MCF 10A (cell line): ENCODE measurements at regions not wholly inside any gene's neighbourhood (a gene's known extent, or its start where the extent isn't known, plus 50 kb on each side); places are given as distances from the start of the nearest gene placed in this dataset.

Experiments
- BruUV-seq: library from RNA; stranded (reverse); fragments of 400-500 nt; replicated peaks from 2 replicates; lab custom pipeline; 2021; lab: Mats Ljungman, UMichigan
- CTCF ChIA-PET: fragments of 300-600 bp; sonication (Branson Sonifier 250); formaldehyde crosslinking; extraction: SDS; loops from one replicate; lab custom pipeline; 2021; ENCODE audit warnings: antibody characterized with exemption, inconsistent platforms; lab: Yijun Ruan, JAX
- POLR2A ChIA-PET: fragments of 300-600, 350-650 bp; sonication (Branson Sonifier 250); formaldehyde crosslinking; extraction: SDS; loops from one replicate; lab custom pipeline; 2020; ENCODE audit warnings: antibody characterized with exemption, inconsistent platforms; lab: Yijun Ruan, JAX
- DNase-seq: peaks from one replicate; pipeline ENCODE4 v3.0.0-alpha.2; 2018; ENCODE audit not compliant: unreplicated experiment
- H3K27ac Mint-ChIP-seq: one replicate; pipeline ENCODE4 v1.8.0; 2022; ENCODE audit warnings: mild to moderate bottlenecking, low read depth, mixed read lengths; ENCODE audit not compliant: unreplicated experiment
- H3K27me3 Mint-ChIP-seq: one replicate; pipeline ENCODE4 v1.8.0; 2022; ENCODE audit warnings: mixed read lengths; ENCODE audit not compliant: insufficient read depth, unreplicated experiment
- H3K36me3 Mint-ChIP-seq: one replicate; pipeline ENCODE4 v1.8.0; 2022; ENCODE audit warnings: mild to moderate bottlenecking, moderate library complexity, mixed read lengths; ENCODE audit not compliant: insufficient read depth, unreplicated experiment
- H3K4me1 Mint-ChIP-seq: one replicate; pipeline ENCODE4 v1.8.0; 2022; ENCODE audit warnings: mixed read lengths; ENCODE audit not compliant: insufficient read depth, unreplicated experiment
- H3K4me3 Mint-ChIP-seq: one replicate; pipeline ENCODE4 v1.8.0; 2022; ENCODE audit warnings: mild to moderate bottlenecking, moderate library complexity, mixed read lengths; ENCODE audit not compliant: unreplicated experiment
- H3K9me3 Mint-ChIP-seq: one replicate; pipeline ENCODE4 v1.8.0; 2022; ENCODE audit warnings: mixed read lengths; ENCODE audit not compliant: unreplicated experiment
- CTCF ChIP-seq: fragments of 200-600 bp; IDR thresholded peaks from one replicate; pipeline ENCODE4 v1.8.0; 2022; ENCODE audit warnings: antibody characterized with exemption, mild to moderate bottlenecking; ENCODE audit not compliant: unreplicated experiment
- intact Hi-C: fragments of 100-400 bp; cut with micrococcal nuclease; formaldehyde crosslinking; loops from 2 replicates; pipeline ENCODE4 v1.14.1; 2022

GRCh38 chr3:1960506-1960905, 138.2 kb upstream of the CNTN4 start:
- Mint-ChIP-seq H3K27ac (no peak overlapping the region), H3K4me1 (peaks cover 12% of the 10 kb centered on the region), H3K27me3 (no peaks in the 10 kb centered on the region), H3K9me3 (peaks cover 8% of the 10 kb centered on the region), H3K36me3 (no peaks in the 10 kb centered on the region), H3K4me3 (no peak overlapping the region)
- no TSS peak for BruUV-seq
- TF ChIP-seq CTCF = no peak
- intact Hi-C loops = loop anchor here (5.0 kb wide), 1 partner anchor 48 kb away; no protein-coding TSS in a partner anchor
- no peak for DNase-seq
- CTCF ChIA-PET = interaction anchor here (0.6 to 0.7 kb wide), 3 partner anchors 9 to 685 kb away, joined by 3 to 5 read pairs (median 3); no protein-coding TSS in a partner anchor
- POLR2A ChIA-PET = interaction anchor here (0.7 kb wide), 1 partner anchor 556 kb away, joined by 3 read pairs; no protein-coding TSS in a partner anchor

GRCh38 chr3:1962396-1963088, 136.1 kb upstream of the CNTN4 start:
- POLR2A ChIA-PET = no interaction called here

GRCh38 chr3:1963896-1964295, 134.8 kb upstream of the CNTN4 start:
- no peak overlapping the region for H3K4me3 Mint-ChIP-seq
- no peak for DNase-seq
- H3K9me3 Mint-ChIP-seq = peaks cover 3% of the 10 kb centered on the region
- BruUV-seq = no TSS peak
- no peak overlapping the region for H3K27ac Mint-ChIP-seq
- no peak for TF ChIP-seq CTCF
- POLR2A ChIA-PET = interaction anchor here (0.5 to 1.1 kb wide), 3 partner anchors 14 to 625 kb away, joined by 3 to 4 read pairs (median 3); no protein-coding TSS in a partner anchor
- H3K27me3 Mint-ChIP-seq = no peaks in the 10 kb centered on the region
- no peaks in the 10 kb centered on the region for H3K36me3 Mint-ChIP-seq
- intact Hi-C loops = loop anchor here (5.0 kb wide), 1 partner anchor 52 kb away; no protein-coding TSS in a partner anchor
- CTCF ChIA-PET = no interaction called here
- H3K4me1 Mint-ChIP-seq = peaks cover 12% of the 10 kb centered on the region

More at GRCh38 chr3:1962396-1963088, 136.1 kb upstream of the CNTN4 start:
- Mint-ChIP-seq H3K4me1 (peaks cover 12% of the 10 kb centered on the region), H3K36me3 (no peaks in the 10 kb centered on the region), H3K27ac (no peak overlapping the region), H3K9me3 (peaks cover 8% of the 10 kb centered on the region), H3K27me3 (no peaks in the 10 kb centered on the region), H3K4me3 (no peak overlapping the region)
- BruUV-seq = no TSS peak
- intact Hi-C loops = loop anchor here (5.0 kb wide), 1 partner anchor 50 kb away; no protein-coding TSS in a partner anchor
- CTCF ChIA-PET = interaction anchor here (0.6 to 1.2 kb wide), 3 partner anchors 85 to 686 kb away, joined by 3 to 4 read pairs (median 3); no protein-coding TSS in a partner anchor
- no peak for DNase-seq
- no peak for TF ChIP-seq CTCF

GRCh38 chr3:1967525-1967924, 131.1 kb upstream of the CNTN4 start:
- no peak overlapping the region for H3K4me3 Mint-ChIP-seq
- H3K9me3 Mint-ChIP-seq = no peaks in the 10 kb centered on the region
- H3K27me3 Mint-ChIP-seq = no peaks in the 10 kb centered on the region
- H3K27ac Mint-ChIP-seq = no peak overlapping the region
- TF ChIP-seq CTCF = no peak
- CTCF ChIA-PET = no interaction called here
- H3K4me1 Mint-ChIP-seq = peaks cover 30% of the 10 kb centered on the region
- no peak for DNase-seq
- intact Hi-C loops = no loop called here
- no peaks in the 10 kb centered on the region for H3K36me3 Mint-ChIP-seq
- no TSS peak for BruUV-seq
- POLR2A ChIA-PET = no interaction called here
